ENCODE measurements at regions not wholly inside any gene's neighbourhood (a gene's known extent, or its start where the extent isn't known, plus 50 kb on each side); places are given as distances from the start of the nearest gene placed in this dataset.
"Not testable (repeated sequence)": the region's sequence is repeated elsewhere in the genome, so short reads cannot be mapped to it uniquely, and the experiment has no call there.

GRCh38 chr4:45482346-45482745 is 641.5 kb downstream of the GABRG1 start:
- no peak for DNase-seq (ENCODE audit: low spot score)

DNA sequence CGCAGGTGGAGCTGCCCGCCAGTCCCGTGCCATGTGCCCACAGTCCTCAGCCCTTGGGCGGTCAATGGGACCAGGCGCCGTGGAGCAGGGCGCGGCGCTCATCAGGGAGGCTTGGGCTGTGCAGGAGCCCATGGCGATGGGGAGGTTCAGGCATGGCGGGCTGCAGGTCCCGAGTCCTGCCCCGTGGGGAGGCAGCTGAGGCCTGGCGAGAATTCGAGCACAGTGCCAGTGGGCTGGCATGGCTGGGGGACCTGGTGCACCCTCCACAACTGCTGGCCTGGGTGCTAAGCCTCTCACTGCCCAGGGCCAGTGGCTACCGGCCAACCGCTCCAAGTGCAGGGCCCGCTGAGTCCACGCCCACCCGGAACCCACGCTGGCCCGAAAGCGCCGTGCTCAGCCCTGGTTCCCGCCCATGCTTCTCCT is 646.5 kb downstream of the GABRG1 start:
- no peak for DNase-seq (ENCODE audit: low spot score)

DNA sequence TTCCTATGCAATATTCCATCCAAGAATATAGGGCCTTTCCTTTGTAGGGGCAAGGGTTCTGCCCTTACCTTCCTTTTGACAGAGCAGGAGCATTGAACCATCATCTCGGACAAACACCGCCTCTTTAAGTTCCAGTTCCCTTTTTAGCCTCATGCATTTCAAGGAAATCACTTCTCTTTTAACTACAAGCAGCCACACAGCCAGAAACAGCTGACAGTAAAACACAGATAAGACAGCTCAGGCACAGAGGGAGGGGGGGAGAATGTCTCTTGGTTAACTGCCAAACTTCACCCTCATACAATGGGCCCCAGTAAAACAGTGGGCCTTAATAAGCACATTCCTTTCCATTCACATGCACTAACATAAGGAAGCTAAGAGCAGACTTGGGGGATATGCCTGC is 648.3 kb downstream of the GABRG1 start:
- peak; percentile 7 for DNase-seq (ENCODE audit: low spot score)

GRCh38 chr4:45472490-45472889 is 651.4 kb downstream of the GABRG1 start:
- DNase-seq (ENCODE audit: low spot score) = no peak

DNA sequence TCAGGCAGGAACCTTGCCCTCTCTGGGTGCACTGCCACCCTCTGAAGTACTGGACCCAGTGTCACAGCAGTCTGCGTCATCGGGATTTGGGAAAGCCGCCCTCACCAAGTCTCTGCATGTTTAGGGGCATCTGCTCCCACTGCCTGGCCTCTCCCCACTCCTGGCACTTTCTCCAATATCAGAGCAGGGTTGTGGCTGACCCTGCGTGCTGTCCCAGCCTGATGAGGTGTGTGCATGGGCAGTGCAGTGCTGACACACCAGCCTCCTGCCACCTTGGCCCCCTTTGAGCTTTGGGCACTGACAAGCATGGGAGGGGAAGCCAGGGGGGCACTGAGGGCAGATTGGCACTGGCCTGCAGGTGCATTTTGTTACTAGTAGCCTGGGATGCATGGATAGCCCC is 652.5 kb downstream of the GABRG1 start:
- DNase-seq (ENCODE audit: low spot score) = no peak

DNA sequence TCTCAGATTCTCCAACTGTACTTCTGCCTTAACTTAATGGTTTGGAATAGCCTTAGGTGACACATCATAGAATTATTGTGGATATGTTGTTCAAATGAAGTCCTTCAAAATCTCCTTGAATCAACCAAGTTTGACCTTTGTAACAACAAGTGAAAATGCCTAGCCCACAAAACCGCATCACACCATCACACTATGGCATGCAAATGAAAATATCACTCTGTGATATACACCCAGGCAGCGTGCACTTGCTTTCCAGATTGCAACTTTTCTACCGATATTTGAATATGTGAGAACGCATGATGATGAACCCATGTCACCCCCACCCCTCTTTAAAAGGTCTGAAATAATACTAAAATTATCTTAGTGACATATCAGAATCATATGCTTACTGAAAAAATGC is 656.7 kb downstream of the GABRG1 start:
- DNase-seq (ENCODE audit: low spot score) = no peak

GRCh38 chr4:45460157-45460556 is 663.7 kb downstream of the GABRG1 start:
- DNase-seq (ENCODE audit: low spot score) = not testable (repeated sequence)

DNA sequence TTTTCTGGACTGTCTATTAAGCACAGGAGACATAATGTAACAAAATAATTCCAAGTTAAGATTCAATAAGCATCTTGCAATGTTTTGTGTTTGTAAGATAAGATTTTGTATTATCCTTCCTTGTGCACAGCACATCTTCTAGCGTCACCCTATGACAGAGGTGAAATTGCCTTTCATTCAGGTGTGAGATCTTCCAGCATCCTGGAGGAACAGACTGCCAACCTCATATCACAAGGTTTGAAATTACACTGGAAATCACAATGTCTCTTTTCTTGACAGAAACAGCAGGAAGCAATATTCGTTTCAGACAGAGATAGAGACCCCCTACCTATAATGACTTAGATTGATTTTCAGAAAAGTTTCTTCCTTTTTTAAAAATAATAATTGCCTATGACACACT is 668.6 kb downstream of the GABRG1 start:
- DNase-seq (ENCODE audit: low spot score) = no peak

DNA sequence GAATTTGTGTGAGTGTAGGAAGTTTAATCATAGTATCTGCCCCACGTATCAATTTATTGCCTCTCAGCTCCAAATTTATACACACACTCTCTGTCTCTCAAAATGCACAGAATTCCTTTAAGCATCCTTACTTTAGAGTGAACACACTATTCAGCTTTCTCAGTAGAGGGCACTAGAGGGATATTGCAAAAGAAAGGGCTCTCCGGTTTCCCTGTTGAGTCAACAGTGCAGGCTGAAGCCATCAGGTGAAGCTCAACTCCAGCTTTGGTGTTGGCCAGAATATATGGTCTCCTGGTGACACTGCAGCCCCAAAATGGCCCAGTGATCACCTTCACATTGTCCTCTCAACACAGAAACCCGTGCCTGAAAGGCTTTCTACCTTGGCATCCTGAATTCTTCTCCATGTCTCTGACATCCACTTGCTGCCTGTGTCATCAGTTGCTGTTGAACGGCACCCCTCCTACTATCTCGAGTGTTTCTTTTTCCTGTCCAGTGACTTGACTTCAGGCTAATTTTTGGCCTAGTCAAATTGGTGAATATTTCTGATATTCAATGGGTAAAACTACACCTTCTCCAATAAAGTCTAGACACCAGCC is 670.5 kb downstream of the GABRG1 start:
- DNase-seq (ENCODE audit: low spot score) = peak; percentile 39

GRCh38 chr4:45442466-45442865 is 681.4 kb downstream of the GABRG1 start:
- DNase-seq (ENCODE audit: low spot score) = no peak

DNA sequence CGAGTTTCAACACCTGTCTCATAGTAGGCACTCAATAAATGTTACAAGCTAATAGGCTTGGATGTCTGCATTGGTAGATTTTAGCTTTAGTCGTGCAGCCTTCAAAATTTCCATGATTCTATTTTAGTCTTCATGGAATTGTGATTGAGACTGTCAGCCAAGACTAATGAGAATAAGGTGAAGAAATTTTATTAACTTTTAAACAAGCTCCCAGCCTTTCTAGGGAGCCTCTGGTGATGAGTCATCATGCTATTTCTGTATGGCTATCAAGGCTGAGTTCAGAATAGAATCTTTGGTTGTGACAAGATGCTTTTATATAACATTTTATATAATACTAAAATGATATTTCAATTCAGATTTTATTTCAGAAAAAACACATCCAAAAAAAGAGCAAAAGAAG is 685.8 kb downstream of the GABRG1 start:
- peak; percentile 25 for DNase-seq (ENCODE audit: low spot score)

DNA sequence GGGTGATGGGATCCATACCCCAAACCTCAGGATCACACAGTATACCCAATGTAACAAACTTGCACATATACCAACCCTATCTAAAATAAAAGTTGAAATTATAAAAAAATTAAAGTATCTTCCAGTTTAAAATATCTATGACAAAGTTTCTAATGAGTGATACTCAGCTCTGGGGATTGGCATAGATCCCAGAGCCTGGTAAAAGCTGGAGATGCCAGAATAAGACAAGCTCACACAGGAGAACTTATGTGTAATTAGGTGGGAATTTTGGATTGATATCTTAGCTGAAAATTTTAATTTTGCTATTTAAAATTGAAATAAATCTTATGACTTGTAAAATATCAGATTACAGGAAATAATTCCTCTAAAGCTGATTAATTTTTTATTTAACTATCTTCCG is 686.5 kb downstream of the GABRG1 start:
- no peak for DNase-seq (ENCODE audit: low spot score)

- DNase-seq (ENCODE audit: low spot score) = no peak
Observed at GRCh38 chr4:45425135-45425534, 698.7 kb downstream of the GABRG1 start.

DNA sequence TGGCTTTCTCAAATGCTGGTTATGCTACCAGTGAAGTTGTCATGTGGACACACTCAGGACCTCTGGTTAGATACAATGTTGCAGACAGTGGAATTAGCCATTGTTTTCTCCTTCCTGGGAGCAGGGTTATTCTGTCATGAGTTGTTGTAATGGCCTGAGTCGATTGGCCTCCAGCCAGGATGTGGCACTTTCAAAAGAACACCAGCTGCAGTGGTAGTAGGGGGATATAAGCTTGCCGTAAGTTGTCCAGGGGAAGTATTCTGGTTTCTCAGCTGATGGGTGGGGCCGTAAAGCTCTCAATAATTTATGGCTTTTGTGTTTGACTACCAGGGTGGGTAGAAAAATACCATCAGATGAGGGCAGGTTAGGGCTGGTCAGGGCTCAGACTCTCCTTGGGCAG is 697.5 kb upstream of the GNPDA2 start:
- no peak for DNase-seq (ENCODE audit: low spot score)

DNA sequence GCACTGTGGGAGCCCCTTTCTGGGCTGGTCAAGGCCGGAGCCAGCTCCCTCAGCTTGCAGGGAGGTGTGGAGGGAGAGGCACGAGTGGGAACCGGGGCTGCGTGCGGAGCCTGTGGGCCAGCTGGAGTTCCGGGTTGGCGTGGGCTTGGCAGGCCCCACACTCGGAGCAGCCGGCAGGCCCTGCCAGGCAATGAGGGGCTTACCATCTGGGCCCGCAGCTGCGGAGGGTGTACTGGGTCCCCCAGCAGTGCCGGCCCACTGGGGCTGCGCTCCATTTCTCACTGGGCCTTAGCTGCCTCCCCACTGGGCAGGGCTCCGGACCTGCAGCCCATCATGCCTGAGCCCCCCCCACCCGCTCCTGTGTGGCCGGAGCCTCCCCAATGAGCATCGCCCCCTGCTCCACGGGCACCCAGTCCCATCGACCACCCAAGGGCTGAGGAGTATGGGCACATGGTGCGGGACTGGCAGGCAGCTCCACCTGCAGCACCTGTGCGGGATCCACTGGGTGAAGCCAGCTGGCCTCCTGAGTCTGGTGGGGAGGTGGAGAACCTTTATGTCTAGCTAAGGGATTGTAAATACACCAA is 693.8 kb upstream of the GNPDA2 start:
- DNase-seq (ENCODE audit: low spot score) = not testable (repeated sequence)

DNA sequence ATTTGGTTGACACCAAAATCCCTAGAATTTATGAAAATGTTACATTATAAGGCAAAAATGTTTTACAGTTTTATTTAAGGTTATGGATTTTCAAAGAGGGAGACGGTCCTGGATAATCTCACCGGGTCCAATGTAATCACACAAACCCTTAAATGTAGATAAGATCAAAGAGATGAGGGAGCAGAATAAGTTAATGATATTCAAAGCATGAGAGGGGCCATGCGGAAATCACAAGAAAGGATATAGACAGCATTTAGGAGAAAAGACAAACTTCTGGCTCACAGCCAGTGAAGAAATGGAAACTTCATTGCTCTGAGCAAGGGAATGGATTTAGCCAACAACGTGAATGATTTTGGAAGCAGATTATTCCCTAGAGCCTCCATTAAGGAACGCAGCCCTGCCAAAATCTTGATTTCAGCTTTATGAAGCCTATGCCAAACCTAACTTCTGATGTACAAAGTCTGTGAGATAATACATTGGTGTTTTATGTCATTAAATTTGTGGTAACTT is 684.4 kb upstream of the GNPDA2 start:
- peak; percentile 78 for DNase-seq (ENCODE audit: low spot score)

GRCh38 chr4:45409536-45409935 is 683.2 kb upstream of the GNPDA2 start:
- DNase-seq (ENCODE audit: low spot score) = no peak

GRCh38 chr4:45408996-45409395 is 682.6 kb upstream of the GNPDA2 start:
- no peak for DNase-seq (ENCODE audit: low spot score)

DNA sequence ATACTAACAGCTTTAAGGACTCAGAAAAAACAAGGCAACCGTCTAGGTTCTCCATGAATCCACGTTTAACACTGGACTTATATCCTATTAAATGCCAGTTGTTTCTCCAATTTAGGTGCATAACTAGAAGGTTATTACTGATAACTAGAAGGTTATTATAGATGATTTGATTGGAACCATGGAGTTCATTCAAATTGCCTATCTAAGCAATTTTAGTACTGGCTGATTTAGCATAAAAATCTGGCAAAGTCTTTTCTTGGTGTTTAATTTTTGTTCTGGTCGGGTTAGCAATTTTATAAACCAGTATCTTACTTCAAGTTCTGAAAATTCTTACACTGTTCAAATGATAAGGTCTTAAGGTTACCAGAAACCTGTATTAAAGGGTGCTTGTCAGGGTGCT is 672.8 kb upstream of the GNPDA2 start:
- DNase-seq (ENCODE audit: low spot score) = no peak

- DNase-seq (ENCODE audit: low spot score) = no peak
Observed at GRCh38 chr4:45385306-45385705, 659.0 kb upstream of the GNPDA2 start.

GRCh38 chr4:45370408-45370807 is 644.1 kb upstream of the GNPDA2 start:
- no peak for DNase-seq (ENCODE audit: low spot score)

GRCh38 chr4:45368832-45369231 is 642.5 kb upstream of the GNPDA2 start:
- no peak for DNase-seq (ENCODE audit: low spot score)

GRCh38 chr4:45363931-45364330 is 637.6 kb upstream of the GNPDA2 start:
- no peak for DNase-seq (ENCODE audit: low spot score)

Measured in umbilical cord (tissue), 1 donor.